ENCODE measurements at regions not wholly inside any gene's neighbourhood (a gene's known extent, or its start where the extent isn't known, plus 50 kb on each side); places are given as distances from the start of the nearest gene placed in this dataset.
"Not testable (repeated sequence)": the region's sequence is repeated elsewhere in the genome, so short reads cannot be mapped to it uniquely, and the experiment has no call there.

DNA sequence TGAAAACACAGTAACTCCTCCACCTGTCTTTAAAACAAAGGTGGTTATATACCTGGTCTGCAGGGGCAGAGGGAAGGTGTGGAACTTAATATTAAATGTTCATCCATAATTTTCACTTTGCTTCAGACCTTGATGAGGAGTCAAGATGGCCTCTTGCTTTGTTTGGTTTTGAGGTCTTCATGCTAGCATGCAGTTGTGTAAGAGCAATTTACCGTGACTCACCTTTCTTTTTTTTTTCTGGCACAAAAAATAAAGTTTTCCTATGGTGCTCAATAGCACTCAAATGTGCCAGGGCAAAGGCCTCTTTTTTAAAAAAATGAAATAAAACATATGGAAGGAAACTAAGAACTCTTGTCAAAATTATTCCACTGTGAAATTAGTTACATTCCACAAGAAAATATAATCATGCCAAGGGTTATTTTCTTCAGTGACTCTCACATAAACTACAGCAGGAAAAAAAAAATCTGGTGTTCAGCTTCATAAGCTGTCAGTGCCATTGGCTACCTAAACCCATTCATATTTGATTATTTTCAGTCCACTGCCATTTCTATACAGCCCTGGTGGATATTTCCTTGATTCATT lies 128.2 kb downstream of the SLC7A11 start:
- DNase-seq (ENCODE audit: low spot score) = no peak

DNA sequence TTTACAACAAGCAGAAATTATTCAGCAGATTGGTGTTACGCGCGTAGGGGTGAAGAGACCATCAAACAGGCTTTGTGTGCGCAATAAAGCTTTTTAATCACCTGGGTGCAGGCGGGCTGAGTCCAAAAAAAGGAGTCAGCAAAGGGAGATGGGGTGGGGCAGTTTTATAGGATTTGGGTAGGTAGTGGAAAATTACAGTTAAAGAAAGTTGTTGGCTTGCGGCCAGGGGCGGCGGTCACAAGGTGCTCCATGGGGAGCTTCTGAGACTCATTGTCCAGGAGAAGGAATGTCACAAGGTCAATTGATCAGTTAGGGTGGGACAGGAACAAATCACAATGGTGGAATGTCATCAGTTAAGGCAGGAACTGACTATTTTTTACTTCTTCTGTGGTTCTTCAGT lies 129.3 kb downstream of the SLC7A11 start:
- DNase-seq (ENCODE audit: low spot score) = not testable (repeated sequence)

DNA sequence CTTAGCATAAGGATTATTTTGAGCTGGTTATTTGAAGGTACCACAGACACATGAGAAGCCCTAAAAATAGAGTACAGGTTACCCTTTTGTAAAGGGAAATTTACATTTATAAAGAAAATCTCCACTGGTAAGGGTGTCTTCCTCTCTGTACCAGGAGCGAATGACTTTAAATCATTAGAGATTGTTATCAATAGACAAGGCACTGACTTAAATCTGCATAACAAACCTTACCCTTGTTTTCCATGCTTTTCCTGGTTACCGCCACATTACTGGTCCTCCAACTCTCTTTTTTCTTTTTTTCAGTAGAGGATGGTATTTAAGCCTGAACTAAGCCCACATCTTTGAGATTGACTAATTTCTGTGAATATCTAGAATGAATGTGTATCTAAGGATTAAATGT lies 129.8 kb downstream of the SLC7A11 start:
- no peak for DNase-seq (ENCODE audit: low spot score)

DNA sequence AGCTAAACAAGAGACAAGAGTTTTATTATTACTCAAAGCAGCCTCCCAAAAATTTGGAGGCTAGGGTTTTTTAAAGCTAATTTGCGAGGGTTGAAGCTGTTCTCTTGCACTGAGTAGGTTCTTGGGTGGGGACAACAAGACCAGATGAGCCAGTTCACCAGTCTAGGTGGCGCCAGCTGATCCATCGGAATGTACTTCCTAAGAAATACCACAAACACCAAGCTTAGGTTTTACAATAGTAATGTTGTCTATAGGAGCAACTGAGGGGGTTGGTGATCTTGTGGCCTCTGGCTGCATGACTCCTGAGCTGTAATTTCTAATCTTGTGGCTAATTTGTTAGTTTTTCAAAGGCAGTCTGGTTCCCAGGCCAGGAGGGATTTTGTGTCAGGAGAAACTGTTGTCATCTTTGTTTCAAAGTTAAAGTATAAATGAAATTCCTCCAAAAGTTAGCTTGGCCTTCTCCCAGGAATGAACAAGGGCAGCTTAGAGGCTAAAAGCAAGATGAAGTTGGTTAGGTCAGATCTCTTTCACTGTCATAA lies 130.6 kb downstream of the SLC7A11 start:
- DNase-seq (ENCODE audit: low spot score) = no peak

DNA sequence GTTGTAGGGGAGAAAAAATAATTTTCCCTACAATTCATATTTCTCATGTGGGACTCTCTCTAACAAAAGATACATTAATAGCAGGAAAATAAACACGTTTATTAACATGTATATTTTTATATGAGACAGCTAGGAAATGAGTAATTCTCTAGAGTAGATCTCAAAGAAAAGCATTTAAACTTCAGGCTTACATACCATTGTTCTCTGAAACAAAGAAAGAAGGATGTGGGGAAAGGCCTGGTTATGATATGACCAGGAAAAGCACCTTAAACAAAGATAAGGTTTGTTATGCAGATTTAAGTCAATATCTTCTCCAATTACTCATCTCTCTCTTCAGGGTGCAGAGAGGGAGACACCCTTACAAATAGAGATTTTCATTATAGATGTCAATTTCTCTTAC lies 131.3 kb downstream of the SLC7A11 start:
- no peak for DNase-seq (ENCODE audit: low spot score)

DNA sequence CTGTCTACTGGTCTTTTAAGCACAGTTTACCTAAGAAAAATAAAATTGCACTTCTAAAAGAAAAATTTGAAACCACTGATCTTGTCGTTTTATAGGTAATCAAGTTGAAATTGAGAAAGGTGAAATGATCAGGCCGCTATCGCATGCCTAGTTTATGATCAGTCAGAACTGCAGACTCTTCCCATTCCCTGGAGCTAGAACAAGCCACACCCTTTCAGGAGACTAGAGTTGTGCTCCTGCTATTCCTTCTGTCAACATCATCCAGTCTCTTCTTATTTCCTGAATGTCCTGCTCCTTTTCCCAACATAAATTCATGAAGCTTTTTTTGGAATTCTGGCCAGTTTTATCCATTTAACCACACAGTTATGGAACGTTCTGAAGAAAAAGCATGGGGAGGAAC lies 135.1 kb downstream of the SLC7A11 start:
- no peak for DNase-seq (ENCODE audit: low spot score)

DNA sequence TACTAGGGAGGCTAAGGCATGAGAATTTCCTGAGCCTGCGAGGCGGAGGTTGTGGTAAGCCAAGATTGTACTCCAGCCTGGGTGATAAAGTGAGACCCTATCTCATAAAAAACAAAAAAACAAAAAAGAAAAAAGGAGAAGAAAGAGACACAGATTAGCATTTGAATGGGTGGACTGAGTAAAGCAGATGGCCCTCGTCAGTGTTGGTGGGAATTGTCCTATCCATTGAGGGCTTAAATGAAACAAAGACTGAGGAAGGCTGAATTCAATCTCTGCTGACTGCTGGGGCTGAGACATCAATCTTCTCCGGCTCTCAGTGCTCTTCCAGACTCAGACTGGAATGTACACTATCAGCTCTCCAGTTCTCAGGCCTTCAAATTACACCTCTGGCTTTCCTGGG lies 136.8 kb downstream of the SLC7A11 start:
- DNase-seq (ENCODE audit: low spot score) = no peak

DNA sequence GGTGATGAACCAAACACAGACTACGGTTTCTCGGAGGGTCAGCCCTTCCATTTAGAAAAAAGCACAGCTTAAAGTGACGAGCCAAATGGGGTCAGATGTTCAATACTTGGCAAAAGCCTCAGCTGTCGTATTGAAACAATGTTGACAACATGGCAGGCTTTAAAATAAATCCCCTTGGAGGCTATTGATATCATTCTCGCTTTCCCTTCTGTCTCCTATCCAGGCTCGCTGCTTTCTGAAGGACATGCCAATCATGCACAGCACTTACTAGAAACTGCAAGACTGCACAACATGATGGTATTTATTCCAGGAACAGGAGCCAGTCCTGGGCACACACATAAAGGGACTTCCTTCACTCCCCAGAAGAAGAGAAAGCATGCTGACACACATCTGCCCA lies 137.9 kb downstream of the SLC7A11 start:
- no peak for DNase-seq (ENCODE audit: low spot score)

DNA sequence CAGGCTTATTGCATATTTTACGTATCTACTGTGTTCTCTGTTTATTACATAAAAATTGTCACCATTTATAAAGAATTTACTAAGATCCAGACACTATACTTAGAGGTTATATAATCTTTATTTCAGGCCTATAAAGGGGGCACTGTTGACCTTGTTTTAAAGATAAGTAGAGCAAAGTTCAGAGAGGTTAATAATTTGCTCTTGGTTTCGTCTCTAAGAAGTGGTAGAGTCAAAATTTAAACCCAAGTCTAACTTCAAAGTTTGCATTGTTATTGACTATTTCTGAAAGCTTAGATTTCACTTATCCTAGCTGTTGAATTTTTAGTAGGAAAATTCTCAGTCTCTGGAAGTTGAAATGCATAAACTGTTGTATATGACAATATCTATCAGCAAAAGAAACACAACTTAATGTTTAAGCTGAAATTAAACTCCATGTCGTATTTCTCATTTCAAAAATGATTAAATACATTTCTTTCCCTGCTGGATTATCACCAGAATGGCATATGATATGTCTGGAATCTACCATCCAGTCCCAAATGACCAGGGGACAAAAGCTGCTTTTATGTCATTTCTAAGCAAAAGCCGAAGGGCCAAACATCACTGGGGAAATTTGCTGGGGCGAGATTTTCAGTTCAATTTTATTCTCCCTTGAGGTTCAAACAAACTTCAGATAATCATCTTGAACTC lies 138.4 kb downstream of the SLC7A11 start:
- no peak for DNase-seq (ENCODE audit: low spot score)

DNA sequence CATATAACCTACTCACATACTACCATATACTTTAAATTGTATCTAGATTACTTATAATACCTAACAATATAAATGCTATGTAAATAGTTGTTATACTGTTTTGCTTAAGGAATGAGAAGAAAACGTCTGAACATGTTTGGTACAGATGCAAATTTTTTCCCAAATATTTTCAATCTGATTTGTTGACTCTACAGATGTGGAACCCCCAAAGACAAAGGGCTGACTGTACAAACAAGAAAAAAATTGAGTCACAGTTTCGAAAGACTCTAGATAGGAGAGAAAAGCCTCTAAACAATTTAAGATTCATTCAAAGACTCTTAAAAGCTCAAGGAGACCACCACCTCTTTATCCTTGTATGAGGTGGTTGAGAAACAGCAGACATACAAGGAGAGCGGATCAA lies 142.8 kb downstream of the SLC7A11 start:
- DNase-seq (ENCODE audit: low spot score) = no peak

DNA sequence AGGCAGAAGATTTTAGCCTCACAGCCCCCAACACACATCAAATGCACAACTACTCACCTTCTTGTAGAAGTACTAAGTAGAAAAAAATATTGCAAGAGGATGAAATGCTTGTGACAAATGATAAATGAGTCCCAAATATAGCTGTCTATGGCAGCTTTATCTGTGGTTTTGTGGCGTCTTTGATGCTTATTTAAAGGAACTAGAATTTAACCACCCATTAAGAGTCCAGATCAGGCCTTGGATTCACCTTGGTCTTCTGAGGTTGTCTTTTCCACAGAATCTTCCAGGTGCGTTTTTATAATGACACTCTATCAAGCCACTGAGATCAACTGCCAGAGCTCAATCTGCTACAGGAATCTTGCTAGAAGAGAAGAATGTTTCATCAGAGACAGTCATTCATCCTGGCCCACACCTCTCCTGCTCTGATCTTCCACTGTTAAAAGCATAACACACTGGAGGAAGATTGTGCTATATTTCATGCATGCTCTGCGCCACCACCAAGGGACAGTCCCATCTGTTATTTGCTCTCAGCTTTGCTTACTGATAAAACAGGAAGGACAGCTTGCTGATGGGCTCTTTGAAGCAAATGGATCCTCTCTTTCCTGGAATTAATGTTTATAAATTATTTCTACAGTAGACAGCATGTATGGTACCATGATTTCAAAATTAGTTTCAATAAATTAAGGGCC lies 144.1 kb downstream of the SLC7A11 start:
- DNase-seq (ENCODE audit: low spot score) = peak; percentile 28

DNA sequence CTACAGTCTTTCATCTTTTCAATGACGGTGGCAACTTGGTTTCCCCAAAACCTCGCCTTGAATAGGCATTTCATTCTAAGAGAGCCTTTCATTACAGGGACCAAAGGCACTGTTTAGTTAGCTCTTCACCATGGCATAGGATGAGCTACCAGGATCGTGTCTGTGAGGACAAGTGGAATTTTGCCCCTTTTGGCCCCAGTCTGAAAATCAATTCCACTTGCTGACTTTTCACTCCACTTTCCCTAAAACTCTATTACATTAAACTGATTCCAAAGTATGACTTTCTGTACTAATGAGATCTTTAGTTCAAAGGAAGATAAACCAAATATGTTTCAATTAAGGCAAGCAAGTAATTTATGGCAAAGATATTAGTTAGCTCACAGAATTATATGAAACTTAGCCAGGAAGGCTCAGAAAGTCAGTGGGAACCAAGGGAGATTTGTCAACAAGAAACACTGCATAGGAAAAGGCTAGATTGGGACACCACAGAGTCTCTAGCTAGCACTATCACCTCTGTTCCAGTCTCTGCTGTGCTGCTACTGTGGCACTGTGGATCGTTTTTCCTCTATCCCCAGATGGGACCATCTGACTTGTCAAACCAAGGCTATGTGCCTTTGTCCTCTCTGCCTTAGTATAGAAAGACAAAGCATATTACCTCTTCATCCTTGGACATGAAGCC lies 145.6 kb downstream of the SLC7A11 start:
- no peak for DNase-seq (ENCODE audit: low spot score)

DNA sequence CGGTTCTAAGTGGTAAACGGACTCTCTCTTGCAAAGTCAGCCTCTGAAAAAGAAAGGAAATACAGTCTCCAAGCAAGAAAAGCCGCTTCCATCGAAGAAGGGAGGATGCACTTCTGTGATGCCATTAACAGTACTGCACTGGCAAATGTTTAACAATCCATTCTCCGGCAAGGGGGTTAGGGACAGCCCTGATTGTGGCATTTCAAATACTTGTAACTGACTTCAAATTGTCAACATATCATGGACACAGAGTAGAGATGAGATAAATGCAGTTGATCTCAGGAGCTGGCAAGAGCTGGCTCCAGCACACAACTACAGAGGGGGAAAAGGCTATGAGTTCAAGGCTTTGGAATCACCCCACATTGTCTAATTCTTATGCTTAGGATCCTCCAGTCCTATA lies 146.8 kb downstream of the SLC7A11 start:
- DNase-seq (ENCODE audit: low spot score) = no peak

DNA sequence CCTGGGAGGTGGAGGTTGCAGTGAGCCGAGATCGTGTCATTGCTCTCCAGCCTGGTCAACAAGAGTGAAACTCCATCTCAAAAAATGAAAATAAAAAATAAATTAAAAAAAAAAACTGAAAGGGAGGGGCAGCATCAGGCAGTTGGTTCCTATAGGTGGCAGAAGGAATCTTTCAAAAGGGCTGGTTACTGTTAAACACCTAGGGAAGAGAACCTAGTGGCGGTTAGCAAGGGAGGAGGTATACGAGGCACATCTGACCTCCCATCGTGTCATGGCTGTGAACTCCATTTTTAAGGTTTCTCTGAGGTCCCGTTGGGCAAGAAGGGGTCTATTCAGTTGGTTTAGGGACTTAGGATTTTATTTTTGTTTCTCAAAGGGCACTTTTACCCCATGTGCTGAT lies 150.1 kb downstream of the SLC7A11 start:
- DNase-seq (ENCODE audit: low spot score) = no peak

DNA sequence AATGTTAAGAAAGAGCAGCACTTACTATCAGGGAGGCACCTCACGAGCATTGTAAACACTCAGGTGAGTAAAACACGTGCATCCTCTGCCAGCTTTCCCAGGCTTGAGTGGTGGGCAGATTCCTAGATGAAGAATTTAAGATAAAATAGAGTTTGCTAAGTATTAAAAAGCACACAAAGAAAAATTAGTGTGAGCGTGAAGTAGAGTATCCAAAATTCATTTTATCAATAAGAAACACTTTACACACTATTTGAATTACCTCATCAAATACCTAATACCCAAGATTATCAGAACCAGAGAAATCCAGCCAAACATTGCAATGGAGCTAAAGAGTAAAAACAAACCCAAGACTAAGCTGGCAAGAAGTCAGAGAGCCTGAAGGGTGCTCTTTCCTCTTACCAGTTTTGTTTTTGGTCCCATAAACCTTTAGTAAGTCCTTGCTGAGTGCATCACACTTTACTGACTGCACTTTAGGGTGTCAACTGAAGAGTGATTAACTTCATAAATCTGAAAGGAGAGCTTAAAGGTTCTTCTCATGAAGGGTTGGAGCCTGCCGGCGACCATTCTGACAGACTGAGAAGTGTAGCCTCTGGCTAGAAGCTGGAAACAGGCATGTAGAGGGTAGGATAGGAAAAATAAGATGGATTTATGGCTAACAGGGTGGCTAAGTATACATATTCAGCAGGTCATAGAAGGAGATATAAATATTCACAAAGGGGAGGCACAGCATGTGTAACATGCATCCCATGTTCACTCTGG lies 151.1 kb downstream of the SLC7A11 start:
- no peak for DNase-seq (ENCODE audit: low spot score)

DNA sequence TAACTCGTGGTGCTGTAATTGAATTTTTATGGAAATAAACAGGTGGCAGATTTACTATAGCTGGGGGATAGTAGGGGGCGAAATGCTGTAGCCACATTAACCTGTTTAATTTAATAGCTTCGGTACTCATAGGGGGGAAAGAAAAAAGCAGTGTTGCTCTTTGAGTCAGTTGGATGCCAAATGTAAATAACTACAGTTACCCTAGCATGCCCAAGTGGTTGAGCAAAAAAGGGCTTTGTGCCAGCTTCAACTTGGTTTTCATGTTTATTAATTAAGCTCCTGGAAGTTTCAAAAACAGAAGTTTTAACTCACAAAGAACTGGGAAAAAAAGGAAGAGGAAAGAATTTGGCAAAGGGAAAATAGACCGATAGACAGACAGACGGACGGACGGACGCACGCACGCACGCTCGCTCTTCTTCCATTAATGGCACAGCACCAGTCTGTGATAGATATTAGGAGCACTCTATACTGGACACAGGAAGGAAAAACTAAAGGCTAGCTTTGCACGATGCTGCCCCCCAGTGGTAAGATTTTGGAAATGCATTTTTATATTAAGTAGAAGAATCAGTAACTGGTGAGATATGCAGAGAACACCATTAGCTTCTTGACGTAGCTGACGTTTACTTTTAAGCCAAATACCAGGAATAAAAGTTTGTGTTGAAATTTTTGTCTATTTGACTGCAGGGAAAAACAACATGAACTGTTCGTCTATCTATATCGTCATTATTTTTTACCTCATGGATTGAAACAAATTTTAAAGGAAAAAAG lies 151.8 kb downstream of the SLC7A11 start:
- peak; percentile 75 for DNase-seq (ENCODE audit: low spot score)

DNA sequence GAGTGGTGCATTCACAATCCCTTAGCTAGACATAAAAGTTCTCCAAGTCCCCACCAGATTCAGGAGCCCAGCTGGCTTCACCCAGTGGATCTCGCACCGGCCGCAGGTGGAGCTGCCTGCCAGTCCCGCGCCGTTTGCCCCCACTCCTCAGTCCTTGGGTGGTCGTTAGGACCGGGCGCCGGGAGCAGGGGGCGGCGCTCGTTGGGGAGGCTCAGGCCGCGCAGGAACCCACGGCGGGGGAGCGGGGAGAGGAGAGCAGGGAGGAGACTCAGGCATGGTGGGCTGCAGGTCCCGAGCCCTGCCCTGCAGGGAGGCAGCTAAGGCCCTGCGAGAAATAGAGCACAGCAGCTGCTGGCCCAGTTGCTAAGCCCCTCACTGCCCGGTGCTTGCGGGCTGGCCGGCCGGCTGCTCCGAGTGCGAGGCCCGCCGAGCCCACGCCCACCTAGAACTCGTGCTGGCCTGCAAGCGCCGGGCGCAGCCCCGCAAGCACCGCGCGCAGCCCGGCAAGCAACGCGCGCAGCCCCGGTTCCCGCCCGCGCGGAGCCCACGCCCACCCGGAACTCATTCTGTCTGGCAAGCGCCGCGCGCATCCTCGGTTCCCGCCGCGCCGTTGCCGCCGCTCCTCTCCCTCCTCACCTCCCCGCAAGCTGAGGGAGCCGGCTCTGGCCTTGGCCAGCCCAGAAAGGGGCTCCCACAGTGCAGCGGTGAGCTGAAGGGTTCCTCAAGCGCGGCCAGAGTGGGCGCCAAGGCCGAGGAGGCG lies 153.5 kb downstream of the SLC7A11 start:
- DNase-seq (ENCODE audit: low spot score) = no peak

DNA sequence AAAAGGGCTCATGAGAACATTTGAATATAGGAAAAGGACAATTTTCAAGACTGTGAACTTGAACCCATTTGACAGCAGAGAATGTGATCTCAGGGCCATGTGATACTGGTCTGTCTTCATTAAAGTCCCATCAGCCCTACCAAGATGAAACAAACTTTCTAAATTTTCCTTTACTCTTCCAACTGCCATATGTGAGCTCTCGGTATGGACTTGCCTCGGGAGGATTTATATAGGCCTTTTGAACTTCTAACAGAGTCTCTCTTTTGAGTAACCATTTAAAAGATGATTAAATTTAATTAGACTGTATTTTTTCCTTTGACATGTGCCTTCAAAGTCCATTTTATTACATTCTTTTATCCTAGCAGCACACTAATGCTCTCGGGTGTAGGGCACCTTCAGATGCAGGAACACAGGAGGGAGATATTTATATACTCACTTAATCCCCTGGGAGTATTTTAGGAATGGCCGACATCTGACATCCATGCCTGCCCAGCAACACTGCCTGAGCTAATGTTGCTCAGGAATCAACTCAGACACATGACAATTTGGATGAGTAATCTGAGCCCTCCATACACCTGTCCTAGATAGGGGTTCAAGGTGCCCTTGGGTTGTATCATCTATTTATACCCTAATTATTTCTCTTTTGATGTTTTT lies 155.0 kb downstream of the SLC7A11 start:
- DNase-seq (ENCODE audit: low spot score) = no peak

DNA sequence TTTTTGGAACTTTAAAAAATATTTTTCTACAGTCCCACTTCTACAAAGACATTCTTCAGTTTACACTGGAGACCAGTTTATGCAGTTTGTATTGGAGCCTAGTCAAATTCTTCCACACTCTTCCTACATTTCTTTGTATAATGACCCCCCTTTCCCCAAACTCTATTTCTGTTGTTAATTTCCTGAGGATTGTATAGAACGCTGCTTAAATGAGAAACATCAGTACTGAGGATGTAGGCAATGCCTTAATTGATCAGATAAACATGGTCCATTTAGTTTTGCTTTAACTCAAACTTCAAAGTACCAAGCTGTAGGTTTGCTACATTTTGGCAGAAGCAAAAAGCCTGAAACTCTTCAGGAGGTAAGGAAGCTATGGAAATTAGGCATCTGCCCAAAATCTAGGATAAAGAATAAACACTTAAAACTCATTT lies 155.5 kb downstream of the SLC7A11 start:
- no peak for DNase-seq (ENCODE audit: low spot score)

DNA sequence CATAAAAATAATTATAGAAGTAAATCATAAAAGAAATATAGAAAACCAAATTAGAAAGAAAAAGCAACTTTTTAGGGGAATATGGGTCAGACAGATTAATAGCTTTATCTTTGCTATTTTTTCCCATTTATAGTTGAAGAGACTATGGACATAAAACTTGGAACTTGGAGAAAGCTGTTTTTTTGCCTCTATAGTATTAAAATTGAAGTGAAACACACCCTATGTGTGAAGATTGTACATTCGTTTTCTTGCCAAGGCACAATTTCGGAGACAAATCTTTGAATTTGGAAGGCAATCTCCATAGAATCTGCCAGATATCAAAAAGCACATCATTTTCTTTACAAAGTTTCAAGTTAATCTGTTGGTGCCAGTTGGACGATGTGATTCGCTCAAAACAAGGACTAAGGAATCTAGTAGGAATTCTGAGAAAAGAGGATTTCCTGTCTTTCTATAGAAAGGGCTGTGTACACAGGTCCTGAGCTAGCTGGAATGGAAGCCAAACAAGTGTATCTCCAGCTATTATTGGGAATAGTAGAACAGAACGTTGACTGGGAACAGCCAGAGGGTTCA lies 156.3 kb downstream of the SLC7A11 start:
- DNase-seq (ENCODE audit: low spot score) = no peak
